Ammon's horn (tissue), 1 donor: ENCODE measurements at regions not wholly inside any gene's neighbourhood (a gene's known extent, or its start where the extent isn't known, plus 50 kb on each side); places are given as distances from the start of the nearest gene placed in this dataset.

Source experiments
- DNase-seq: peaks from one replicate; pipeline ENCODE4 v3.0.0-alpha.2; 2016; ENCODE audit warnings: low spot score

GRCh38 chr6:2426561-2427340 lies 181.3 kb upstream of the GMDS start:
- no peak for DNase-seq

GRCh38 chr6:2416128-2416712 lies 170.8 kb upstream of the GMDS start:
- no peak for DNase-seq

- DNase-seq = no peak
Observed at GRCh38 chr6:2414885-2415547, 169.6 kb upstream of the GMDS start.

GRCh38 chr6:2412731-2413130 lies 167.3 kb upstream of the GMDS start:
- DNase-seq = no peak

GRCh38 chr6:2410656-2411380 lies 165.4 kb upstream of the GMDS start:
- no peak for DNase-seq

GRCh38 chr6:2407525-2407924 lies 162.1 kb upstream of the GMDS start:
- DNase-seq = no peak

GRCh38 chr6:2404211-2404929 lies 159.0 kb upstream of the GMDS start:
- no peak for DNase-seq

GRCh38 chr6:2403546-2403945 lies 158.1 kb upstream of the GMDS start:
- DNase-seq = no peak

- peak; percentile 14 for DNase-seq
Observed at GRCh38 chr6:2396846-2397630, 151.6 kb upstream of the GMDS start.

- DNase-seq = no peak
Observed at GRCh38 chr6:2396042-2396657, 150.7 kb upstream of the GMDS start.

- no peak for DNase-seq
Observed at GRCh38 chr6:2388554-2389324, 143.3 kb upstream of the GMDS start.

GRCh38 chr6:2387445-2387844 lies 142.0 kb upstream of the GMDS start:
- DNase-seq = no peak

GRCh38 chr6:2385471-2385983 lies 140.1 kb upstream of the GMDS start:
- DNase-seq = no peak

- DNase-seq = no peak
Observed at GRCh38 chr6:2384528-2384927, 139.1 kb upstream of the GMDS start.

- peak; percentile 21 for DNase-seq
Observed at GRCh38 chr6:2381872-2382661, 136.7 kb upstream of the GMDS start.

- no peak for DNase-seq
Observed at GRCh38 chr6:2378891-2379652, 133.7 kb upstream of the GMDS start.

GRCh38 chr6:2378046-2378657 lies 132.7 kb upstream of the GMDS start:
- DNase-seq = no peak
